ENCODE measurements at regions not wholly inside any gene's neighbourhood (a gene's known extent, or its start where the extent isn't known, plus 50 kb on each side); places are given as distances from the start of the nearest gene placed in this dataset.
A peak's percentile ranks its signal among the peaks of the same experiment; 100 is the strongest.

GRCh38 chr10:37680243-37680683 lies 177.1 kb downstream of the ZNF248 start:
- no peak for ATAC-seq (ENCODE audit: low FRiP score in 2 of 2)
- TF ChIP-seq POLR2AphosphoS5 (IDR thresholded peaks at IDR 0.05) (no peak), CTCF (IDR thresholded peaks at IDR 0.05) (no peak), POLR2A (IDR thresholded peaks at IDR 0.05) (no peak), EP300 (IDR thresholded peaks at IDR 0.05) (no peak)
- H3K4me1 ChIP-seq: no peaks in the 10 kb centered on the region
- H3K4me3 ChIP-seq: no peak overlapping the region
- H3K27me3 ChIP-seq: no peaks in the 10 kb centered on the region
- H3K9me3 ChIP-seq: peaks cover 0 to 24% (median 0%) of the 10 kb centered on the region in 4 donors
- DNase-seq: peak in 1 of 2 donors; percentile 80
- 87 to 98% methylated on average over 11 to 29 of the region's 30 CpGs for WGBS, 2 donors
- no peak overlapping the region for H3K27ac ChIP-seq
- no peaks in the 10 kb centered on the region for H3K36me3 ChIP-seq

GRCh38 chr10:37679465-37679864 lies 177.9 kb downstream of the ZNF248 start:
- 93 to 95% methylated on average over 8 of the region's 8 CpGs for WGBS, 2 donors
- TF ChIP-seq EP300 (IDR thresholded peaks at IDR 0.05) (no peak), CTCF (IDR thresholded peaks at IDR 0.05) (no peak), POLR2A (IDR thresholded peaks at IDR 0.05) (no peak), POLR2AphosphoS5 (IDR thresholded peaks at IDR 0.05) (no peak)
- no peaks in the 10 kb centered on the region for H3K4me1 ChIP-seq
- no peak overlapping the region for H3K27ac ChIP-seq
- ATAC-seq (ENCODE audit: low FRiP score in 2 of 2) (no peak), DNase-seq (peak in 1 of 2 donors; percentile 46)
- H3K9me3 ChIP-seq: peaks cover 0 to 24% (median 0%) of the 10 kb centered on the region in 4 donors
- no peaks in the 10 kb centered on the region for H3K36me3 ChIP-seq
- H3K27me3 ChIP-seq: no peaks in the 10 kb centered on the region
- no peak overlapping the region for H3K4me3 ChIP-seq

- no peaks in the 10 kb centered on the region for H3K4me1 ChIP-seq
- no peak overlapping the region for H3K27ac ChIP-seq
- ATAC-seq (ENCODE audit: low FRiP score in 2 of 2) (no peak), DNase-seq (no peak)
- WGBS, 2 donors: 70 to 73% methylated on average over 4 of the region's 4 CpGs
- H3K36me3 ChIP-seq: no peaks in the 10 kb centered on the region
- no peak for TF ChIP-seq POLR2A (IDR thresholded peaks at IDR 0.05)
- no peak for TF ChIP-seq POLR2AphosphoS5 (IDR thresholded peaks at IDR 0.05)
- no peak for TF ChIP-seq CTCF (IDR thresholded peaks at IDR 0.05)
- TF ChIP-seq EP300 (IDR thresholded peaks at IDR 0.05): no peak
- peaks cover 0 to 20% (median 2%) of the 10 kb centered on the region in 4 donors for H3K9me3 ChIP-seq
- no peak overlapping the region for H3K4me3 ChIP-seq
- no peaks in the 10 kb centered on the region for H3K27me3 ChIP-seq
These were observed 182.0 kb downstream of the ZNF248 start for GRCh38 chr10:37675449-37675848.

GRCh38 chr10:37671802-37672201 lies 185.6 kb downstream of the ZNF248 start:
- Histone ChIP-seq H3K27me3 (no peaks in the 10 kb centered on the region), H3K9me3 (peaks cover 0 to 22% (median 2%) of the 10 kb centered on the region in 4 donors), H3K4me3 (no peak overlapping the region), H3K4me1 (no peaks in the 10 kb centered on the region), H3K36me3 (no peaks in the 10 kb centered on the region), H3K27ac (no peak overlapping the region)
- 24% methylated on average over 1 of the region's 1 CpG for WGBS, 2 donors
- ATAC-seq (ENCODE audit: low FRiP score in 2 of 2) (no peak), DNase-seq (no peak)
- TF ChIP-seq POLR2A (IDR thresholded peaks at IDR 0.05) (no peak), CTCF (IDR thresholded peaks at IDR 0.05) (no peak), EP300 (IDR thresholded peaks at IDR 0.05) (no peak), POLR2AphosphoS5 (IDR thresholded peaks at IDR 0.05) (no peak)

GRCh38 chr10:37667736-37668135 lies 189.7 kb downstream of the ZNF248 start:
- Histone ChIP-seq H3K36me3 (no peaks in the 10 kb centered on the region), H3K4me3 (no peak overlapping the region), H3K9me3 (peaks cover 0 to 28% (median 0%) of the 10 kb centered on the region in 4 donors), H3K27me3 (no peaks in the 10 kb centered on the region), H3K4me1 (no peaks in the 10 kb centered on the region), H3K27ac (no peak overlapping the region)
- no peak for ATAC-seq (ENCODE audit: low FRiP score in 2 of 2)
- TF ChIP-seq POLR2AphosphoS5 (IDR thresholded peaks at IDR 0.05) (no peak), CTCF (IDR thresholded peaks at IDR 0.05) (no peak), POLR2A (IDR thresholded peaks at IDR 0.05) (no peak), EP300 (IDR thresholded peaks at IDR 0.05) (no peak)
- DNase-seq: no peak
